Testis (tissue), 2 donors: ENCODE measurements at regions not wholly inside any gene's neighbourhood (a gene's known extent, or its start where the extent isn't known, plus 50 kb on each side); places are given as distances from the start of the nearest gene placed in this dataset.

Experiments
- CTCF ChIP-seq, 3 experiments: fragments of 450-650 bp in 2 of 3; fragments of 200-600 bp in 1 of 3; sonication (generic) in 1 of 3; IDR thresholded peaks; one replicate each; pipeline ENCODE4 v1.5.1; 2016 to 2019; ENCODE audit warnings: antibody characterized with exemption in 3 of 3, mild to moderate bottlenecking in 2 of 3, moderate library complexity in 1 of 3
- POLR2A ChIP-seq: fragments of 450-650 bp; IDR thresholded peaks from one replicate; pipeline ENCODE4 v1.6.1; 2017; ENCODE audit warnings: antibody characterized with exemption, mild to moderate bottlenecking, moderate library complexity

GRCh38 chrX:36642052-36642451 lies 366.1 kb upstream of the FAM47C start:
- TF ChIP-seq CTCF (IDR thresholded peaks at IDR 0.05): no peak
- TF ChIP-seq POLR2A: no peak
